ENCODE measurements at regions not wholly inside any gene's neighbourhood (a gene's known extent, or its start where the extent isn't known, plus 50 kb on each side); places are given as distances from the start of the nearest gene placed in this dataset.
"Not testable (repeated sequence)": the region's sequence is repeated elsewhere in the genome, so short reads cannot be mapped to it uniquely, and the experiment has no call there.

GRCh38 chr2:133992454-133992853 lies 261.4 kb upstream of the MGAT5 start:
- no peaks in the 10 kb centered on the region for H3K27me3 Mint-ChIP-seq (ENCODE audit: low read depth, poor library complexity)

GRCh38 chr2:133993160-133993559 lies 260.7 kb upstream of the MGAT5 start:
- no peak for DNase-seq
- no peaks in the 10 kb centered on the region for H3K9me3 Mint-ChIP-seq
- peaks cover 10% of the 10 kb centered on the region for H3K4me1 Mint-ChIP-seq
- no peaks in the 10 kb centered on the region for H3K36me3 Mint-ChIP-seq (ENCODE audit: low read depth)
- no peak overlapping the region for H3K4me3 Mint-ChIP-seq
- TF ChIP-seq, protein P1, sequence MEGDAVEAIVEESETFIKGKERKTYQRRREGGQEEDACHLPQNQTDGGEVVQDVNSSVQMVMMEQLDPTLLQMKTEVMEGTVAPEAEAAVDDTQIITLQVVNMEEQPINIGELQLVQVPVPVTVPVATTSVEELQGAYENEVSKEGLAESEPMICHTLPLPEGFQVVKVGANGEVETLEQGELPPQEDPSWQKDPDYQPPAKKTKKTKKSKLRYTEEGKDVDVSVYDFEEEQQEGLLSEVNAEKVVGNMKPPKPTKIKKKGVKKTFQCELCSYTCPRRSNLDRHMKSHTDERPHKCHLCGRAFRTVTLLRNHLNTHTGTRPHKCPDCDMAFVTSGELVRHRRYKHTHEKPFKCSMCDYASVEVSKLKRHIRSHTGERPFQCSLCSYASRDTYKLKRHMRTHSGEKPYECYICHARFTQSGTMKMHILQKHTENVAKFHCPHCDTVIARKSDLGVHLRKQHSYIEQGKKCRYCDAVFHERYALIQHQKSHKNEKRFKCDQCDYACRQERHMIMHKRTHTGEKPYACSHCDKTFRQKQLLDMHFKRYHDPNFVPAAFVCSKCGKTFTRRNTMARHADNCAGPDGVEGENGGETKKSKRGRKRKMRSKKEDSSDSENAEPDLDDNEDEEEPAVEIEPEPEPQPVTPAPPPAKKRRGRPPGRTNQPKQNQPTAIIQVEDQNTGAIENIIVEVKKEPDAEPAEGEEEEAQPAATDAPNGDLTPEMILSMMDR (IDR thresholded peaks at IDR 0.05) = no peak
- H3K27ac Mint-ChIP-seq = no peak overlapping the region
- no peaks in the 10 kb centered on the region for H3K27me3 Mint-ChIP-seq (ENCODE audit: low read depth, poor library complexity)

More at GRCh38 chr2:133992454-133992853, 261.4 kb upstream of the MGAT5 start:
- Mint-ChIP-seq H3K36me3 (ENCODE audit: low read depth) (no peaks in the 10 kb centered on the region), H3K27ac (no peak overlapping the region), H3K9me3 (no peaks in the 10 kb centered on the region), H3K4me3 (no peak overlapping the region), H3K4me1 (peaks cover 10% of the 10 kb centered on the region)
- TF ChIP-seq, protein P1 (IDR thresholded peaks at IDR 0.05) = no peak
- DNase-seq = no peak

DNA sequence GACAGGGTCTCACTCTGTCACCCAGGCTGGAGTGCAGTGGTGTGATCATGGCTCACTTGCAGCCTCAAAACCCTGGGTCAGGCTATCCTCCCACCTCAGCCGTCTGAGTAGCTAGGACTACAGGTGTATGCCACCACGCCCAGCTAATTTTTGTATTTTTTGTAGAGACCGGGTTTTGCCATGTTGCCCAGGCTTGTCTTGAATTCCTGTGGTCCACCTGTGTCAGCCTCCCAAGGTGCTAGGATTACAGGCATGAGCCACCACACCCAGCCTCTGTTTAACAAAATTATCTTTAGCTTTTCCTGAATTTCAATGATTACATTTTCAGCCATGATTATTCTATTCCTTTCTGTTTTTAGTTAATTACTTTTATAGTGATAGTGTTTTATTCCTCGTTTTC lies 255.1 kb upstream of the MGAT5 start:
- DNase-seq; H3K27me3 Mint-ChIP-seq (ENCODE audit: low read depth, poor library complexity); H3K4me1 Mint-ChIP-seq; H3K4me3 Mint-ChIP-seq; H3K27ac Mint-ChIP-seq; H3K9me3 Mint-ChIP-seq; H3K36me3 Mint-ChIP-seq (ENCODE audit: low read depth): not testable (repeated sequence)

- Mint-ChIP-seq H3K36me3 (ENCODE audit: low read depth) (no peaks in the 10 kb centered on the region), H3K27ac (no peak overlapping the region), H3K4me3 (no peak overlapping the region), H3K9me3 (no peaks in the 10 kb centered on the region), H3K27me3 (ENCODE audit: low read depth, poor library complexity) (peaks cover 3% of the 10 kb centered on the region), H3K4me1 (no peaks in the 10 kb centered on the region)
- no peak for DNase-seq
- TF ChIP-seq, protein P1 (IDR thresholded peaks at IDR 0.05) = no peak
These were observed 251.5 kb upstream of the MGAT5 start for GRCh38 chr2:134002391-134002790.

GRCh38 chr2:134002921-134003320 lies 251.0 kb upstream of the MGAT5 start:
- DNase-seq = no peak
- no peak overlapping the region for H3K4me3 Mint-ChIP-seq
- H3K27ac Mint-ChIP-seq = no peak overlapping the region
- H3K27me3 Mint-ChIP-seq (ENCODE audit: low read depth, poor library complexity) = peaks cover 3% of the 10 kb centered on the region
- no peaks in the 10 kb centered on the region for H3K4me1 Mint-ChIP-seq
- TF ChIP-seq, protein P1 (IDR thresholded peaks at IDR 0.05) = no peak
- no peaks in the 10 kb centered on the region for H3K9me3 Mint-ChIP-seq
- no peaks in the 10 kb centered on the region for H3K36me3 Mint-ChIP-seq (ENCODE audit: low read depth)

GRCh38 chr2:134004467-134004866 lies 249.4 kb upstream of the MGAT5 start:
- Mint-ChIP-seq H3K27me3 (ENCODE audit: low read depth, poor library complexity) (peaks cover 3% of the 10 kb centered on the region), H3K36me3 (ENCODE audit: low read depth) (no peaks in the 10 kb centered on the region), H3K4me3 (no peak overlapping the region), H3K27ac (no peak overlapping the region), H3K4me1 (no peaks in the 10 kb centered on the region), H3K9me3 (no peaks in the 10 kb centered on the region)
- TF ChIP-seq, protein P1 (IDR thresholded peaks at IDR 0.05) = no peak
- no peak for DNase-seq
